Heart left ventricle (tissue), 16 donors: ENCODE measurements at regions not wholly inside any gene's neighbourhood (a gene's known extent, or its start where the extent isn't known, plus 50 kb on each side); places are given as distances from the start of the nearest gene placed in this dataset.
A peak's percentile ranks its signal among the peaks of the same experiment; 100 is the strongest.

Source experiments
- ATAC-seq, 4 donors: fragments of 200-7000 bp; cut with Tn5 transposase; one replicate each; pipeline ENCODE4 v1.9.1; 2020 to 2022; ENCODE audit warnings: moderate library complexity in 4 of 4, mild to moderate bottlenecking in 3 of 4, moderate number of reproducible peaks in 1 of 4
- DNase-seq, 5 donors: peaks; one replicate each; pipeline ENCODE4 v3.0.0-alpha.2; 2020
- H3K27ac ChIP-seq, 12 donors: fragments of 200-600 bp; sonication (generic) in 4 of 12; one replicate each; pipeline versions ENCODE4 v1.5.0 to v1.8.0; 2016 to 2022; ENCODE audit warnings: mild to moderate bottlenecking in 2 of 12
- H3K27me3 ChIP-seq, 9 donors: fragments of 200-600 bp; sonication (generic) in 2 of 9; one replicate each; pipeline versions ENCODE4 v1.5.1 to v1.8.0; 2016 to 2022; ENCODE audit warnings: mild to moderate bottlenecking in 3 of 9
- H3K36me3 ChIP-seq, 9 donors: fragments of 200-600 bp; sonication (generic) in 2 of 9; one replicate each; pipeline versions ENCODE4 v1.5.0 to v1.8.0; 2018 to 2022; ENCODE audit warnings: mild to moderate bottlenecking in 2 of 9
- H3K4me1 ChIP-seq, 12 donors: fragments of 200-600 bp; sonication (generic) in 4 of 12; one replicate each; pipeline versions ENCODE4 v1.5.0 to v1.8.0; 2016 to 2022; ENCODE audit warnings: mild to moderate bottlenecking in 3 of 12
- H3K4me3 ChIP-seq, 12 donors: fragments of 200-600 bp; sonication (generic) in 4 of 12; one replicate each; pipeline versions ENCODE4 v1.5.0 to v1.8.0; 2017 to 2022; ENCODE audit warnings: mild to moderate bottlenecking in 9 of 12, moderate library complexity in 4 of 12
- H3K9me3 ChIP-seq, 12 donors: fragments of 200-600 bp; sonication (generic) in 4 of 12; one replicate each; pipeline versions ENCODE4 v1.5.0 to v1.8.0; 2016 to 2022; ENCODE audit warnings: mild to moderate bottlenecking in 1 of 12
- POLR2A ChIP-seq, 2 donors: fragments of 450-650 bp; IDR thresholded peaks; one replicate each; pipeline ENCODE4 v1.6.1; 2017; ENCODE audit warnings: antibody characterized with exemption in 2 of 2, mild to moderate bottlenecking in 2 of 2, moderate library complexity in 2 of 2
- WGBS, 4 donors: extraction: QIAGEN DNeasy Blood & Tissue Kit in 2 of 4; methylation state at CpG; one replicate each; pipeline versions ENCODE4 v1.1.5 to v1.1.7; 2013 to 2018; 5-methylcytosine and 5-hydroxymethylcytosine counted together
- intact Hi-C, 10 donors: fragments of 100-400 bp; cut with DNase I; formaldehyde crosslinking; loops; one replicate each; pipeline versions ENCODE4 v1.11.1 to v1.14.2; 2022
- TF ChIP-seq, protein P1 (sequence below), 12 donors: fragments of 200-600 bp; sonication (generic) in 4 of 12; IDR thresholded peaks; one replicate each; pipeline versions ENCODE4 v1.5.0 to v1.8.0; 2018 to 2022; ENCODE audit warnings: antibody characterized with exemption in 12 of 12, mild to moderate bottlenecking in 5 of 12
- donor health status: ischemic (EF 13 %, LVEDD 7.1; RV severe dilation, severe dysfunction).
- donor health status: healthy with polysubstance abuse.
- donor health status: DM: no; HTN: yes; CAD: no.
- donor health status: DM: no; HTN: no; CAD: no.
- donor health status: ischemic (EF 25% LVEDD 6.9; RV normal size, moderate dysfunction).
- donor health status: ischemic (EF 25% LVEDD 5.7; RV mildly dilated, moderate dysfunction).
- donor health status: healthy.
- donor health status: DM: yes; HTN: yes; CAD: no.
- donor health status: ischemic (EF 35%, LVEDD 5.7; RV mildly dilated, moderate dysfunction).
- donor health status: nonischemic (EF 11% LVEDD 7.7; RV severe dilation, severe dysfunction).
- donor health status: DM: yes; HTN: yes; CAD: no.
- donor health status: PGD.
- donor health status: ischemic (EF 29% LVEDD 5.4; RV normal size, mild dysfunction).
- donor health status: nonischemic (EF 23%, LVEDD 6.1; RV moderate dilation, normal function).

DNA sequence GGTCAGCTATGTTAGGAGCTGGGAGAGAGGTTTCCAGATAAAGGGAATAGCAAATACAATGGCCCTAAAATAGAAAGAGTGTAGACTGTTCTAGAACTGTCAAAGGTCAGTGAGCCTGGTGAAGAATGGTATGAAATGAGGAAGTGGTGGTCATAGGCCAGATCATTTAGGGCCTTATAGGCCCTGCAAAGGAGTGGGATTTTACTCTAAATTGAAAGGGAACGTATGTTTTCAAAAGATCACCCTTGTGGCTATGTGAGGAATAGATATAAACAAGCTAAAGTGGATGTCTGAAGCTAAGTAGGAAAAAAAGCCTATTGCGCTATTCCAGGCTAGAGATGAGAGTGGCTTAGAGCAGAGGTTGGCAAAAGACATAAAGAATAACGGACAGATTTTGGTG lies 70.7 kb upstream of the TDRD3 start:
- Histone ChIP-seq H3K4me3 (no peak overlapping the region), H3K36me3 (no peaks in the 10 kb centered on the region), H3K9me3 (no peaks in the 10 kb centered on the region), H3K4me1 (peaks cover 0 to 8% (median 0%) of the 10 kb centered on the region in 12 donors), H3K27ac (no peak overlapping the region), H3K27me3 (no peaks in the 10 kb centered on the region)
- intact Hi-C loops, result no loop called here
- ATAC-seq, result no peak
- TF ChIP-seq, protein P1, sequence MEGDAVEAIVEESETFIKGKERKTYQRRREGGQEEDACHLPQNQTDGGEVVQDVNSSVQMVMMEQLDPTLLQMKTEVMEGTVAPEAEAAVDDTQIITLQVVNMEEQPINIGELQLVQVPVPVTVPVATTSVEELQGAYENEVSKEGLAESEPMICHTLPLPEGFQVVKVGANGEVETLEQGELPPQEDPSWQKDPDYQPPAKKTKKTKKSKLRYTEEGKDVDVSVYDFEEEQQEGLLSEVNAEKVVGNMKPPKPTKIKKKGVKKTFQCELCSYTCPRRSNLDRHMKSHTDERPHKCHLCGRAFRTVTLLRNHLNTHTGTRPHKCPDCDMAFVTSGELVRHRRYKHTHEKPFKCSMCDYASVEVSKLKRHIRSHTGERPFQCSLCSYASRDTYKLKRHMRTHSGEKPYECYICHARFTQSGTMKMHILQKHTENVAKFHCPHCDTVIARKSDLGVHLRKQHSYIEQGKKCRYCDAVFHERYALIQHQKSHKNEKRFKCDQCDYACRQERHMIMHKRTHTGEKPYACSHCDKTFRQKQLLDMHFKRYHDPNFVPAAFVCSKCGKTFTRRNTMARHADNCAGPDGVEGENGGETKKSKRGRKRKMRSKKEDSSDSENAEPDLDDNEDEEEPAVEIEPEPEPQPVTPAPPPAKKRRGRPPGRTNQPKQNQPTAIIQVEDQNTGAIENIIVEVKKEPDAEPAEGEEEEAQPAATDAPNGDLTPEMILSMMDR (IDR thresholded peaks at IDR 0.05), result no peak
- no peak for TF ChIP-seq POLR2A (IDR thresholded peaks at IDR 0.05)
- DNase-seq, result no peak
- 95 to 99% (median 97%) methylated on average over 3 of the region's 3 CpGs for WGBS, 4 donors

DNA sequence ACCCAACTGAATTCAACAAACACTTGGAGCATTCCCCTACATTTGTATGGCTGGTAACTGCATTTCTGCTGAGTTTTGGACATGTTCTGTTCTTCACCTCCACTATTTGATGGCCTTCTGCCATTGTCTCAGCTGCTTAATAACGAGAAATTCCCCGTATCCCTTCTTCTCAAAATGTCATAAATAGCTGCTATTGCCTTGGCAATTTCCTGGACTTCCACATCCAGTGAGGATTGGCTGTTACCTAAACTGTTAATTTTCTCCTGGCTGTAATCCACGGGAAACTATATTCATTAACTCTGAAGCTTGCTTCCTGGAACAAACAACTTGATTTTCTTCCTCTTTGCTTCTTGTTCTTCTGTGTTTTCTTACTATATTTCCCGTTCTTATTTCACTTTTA lies 69.5 kb upstream of the TDRD3 start:
- 21 to 47% (median 35%) methylated on average over 4 of the region's 4 CpGs for WGBS, 4 donors
- no peak overlapping the region for H3K27ac ChIP-seq
- no peaks in the 10 kb centered on the region for H3K27me3 ChIP-seq
- intact Hi-C loops, result no loop called here
- H3K4me1 ChIP-seq, result peaks cover 0 to 8% (median 0%) of the 10 kb centered on the region in 12 donors
- DNase-seq (no peak), ATAC-seq (no peak)
- H3K36me3 ChIP-seq, result no peaks in the 10 kb centered on the region
- no peaks in the 10 kb centered on the region for H3K9me3 ChIP-seq
- TF ChIP-seq, protein P1 (IDR thresholded peaks at IDR 0.05), result no peak
- TF ChIP-seq POLR2A (IDR thresholded peaks at IDR 0.05), result no peak
- peak overlapping the region in 2 of 12 donors; percentile 16 to 22 for H3K4me3 ChIP-seq

DNA sequence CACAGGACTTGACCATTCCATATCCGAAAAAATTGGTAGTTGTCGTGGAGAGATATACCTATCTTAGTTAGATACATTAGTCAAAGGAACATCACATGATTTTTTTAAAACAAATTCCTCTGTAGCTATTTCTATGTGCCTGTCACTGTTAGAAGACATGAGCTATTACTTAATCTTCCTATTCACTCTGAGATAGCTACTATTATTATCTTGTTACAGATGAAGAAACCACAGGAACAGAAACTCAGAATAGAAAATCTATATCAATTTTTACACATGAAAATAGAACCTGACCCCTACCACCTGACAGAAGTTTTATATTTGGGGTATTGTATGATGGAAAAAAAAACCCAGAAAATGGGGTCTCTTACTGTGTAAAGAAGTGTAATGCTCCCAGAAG lies 68.9 kb upstream of the TDRD3 start:
- intact Hi-C loops, result no loop called here
- Histone ChIP-seq H3K27me3 (no peaks in the 10 kb centered on the region), H3K36me3 (no peaks in the 10 kb centered on the region), H3K27ac (no peak overlapping the region), H3K4me3 (no peak overlapping the region), H3K9me3 (peaks cover 0 to 5% (median 0%) of the 10 kb centered on the region in 12 donors), H3K4me1 (peaks cover 0 to 8% (median 0%) of the 10 kb centered on the region in 12 donors)
- ATAC-seq, result no peak
- TF ChIP-seq, protein P1 (IDR thresholded peaks at IDR 0.05), result no peak
- no peak for TF ChIP-seq POLR2A (IDR thresholded peaks at IDR 0.05)
- WGBS, 4 donors, result 24 to 36% (median 31%) methylated on average over 2 of the region's 2 CpGs
- no peak for DNase-seq

DNA sequence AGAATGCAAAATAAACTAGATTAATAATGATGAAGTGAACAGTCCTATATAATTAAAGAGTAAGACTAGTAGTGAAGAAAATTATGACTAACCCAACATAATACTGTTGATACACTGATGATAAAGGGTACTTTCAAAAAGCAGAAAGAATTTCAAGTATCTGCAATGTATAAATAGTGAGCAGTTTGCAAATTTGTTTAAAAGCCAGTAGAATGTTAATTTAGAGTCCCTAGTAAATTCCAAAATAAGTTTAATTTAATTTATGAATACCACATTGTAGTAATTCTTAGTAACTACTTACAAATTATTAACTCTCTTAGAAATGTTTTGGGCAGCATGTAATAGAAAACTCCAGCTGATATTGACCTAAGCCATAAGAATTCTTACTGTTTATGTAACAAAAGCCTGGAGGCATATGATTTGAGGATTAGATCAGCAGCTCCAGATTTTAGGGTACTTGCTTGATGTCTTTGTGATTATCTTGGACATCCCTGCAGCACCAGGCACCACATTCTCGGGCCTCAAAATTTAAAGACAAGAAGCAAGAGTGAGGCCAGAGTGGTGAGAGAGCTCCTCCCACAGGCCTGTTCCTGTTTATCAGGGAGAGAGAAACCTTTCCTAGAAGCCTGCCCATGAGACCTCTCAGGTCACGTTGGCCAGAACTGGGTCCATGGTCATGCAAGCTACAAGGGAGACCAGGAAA lies 67.6 kb upstream of the TDRD3 start:
- DNase-seq (no peak), ATAC-seq (no peak)
- H3K27ac ChIP-seq, result no peak overlapping the region
- intact Hi-C loops, result no loop called here
- no peaks in the 10 kb centered on the region for H3K27me3 ChIP-seq
- H3K4me1 ChIP-seq, result peaks cover 0 to 8% (median 0%) of the 10 kb centered on the region in 12 donors
- WGBS, 4 donors, result 35 to 47% (median 40%) methylated on average over 2 of the region's 2 CpGs
- H3K9me3 ChIP-seq, result peaks cover 0 to 10% (median 0%) of the 10 kb centered on the region in 12 donors
- H3K36me3 ChIP-seq, result no peaks in the 10 kb centered on the region
- TF ChIP-seq, protein P1 (IDR thresholded peaks at IDR 0.05), result peak in 5 of 12 donors; percentile 12 to 43 (median 22)
- no peak for TF ChIP-seq POLR2A (IDR thresholded peaks at IDR 0.05)
- no peak overlapping the region for H3K4me3 ChIP-seq
